ENCODE measurements at regions not wholly inside any gene's neighbourhood (a gene's known extent, or its start where the extent isn't known, plus 50 kb on each side); places are given as distances from the start of the nearest gene placed in this dataset.

DNA sequence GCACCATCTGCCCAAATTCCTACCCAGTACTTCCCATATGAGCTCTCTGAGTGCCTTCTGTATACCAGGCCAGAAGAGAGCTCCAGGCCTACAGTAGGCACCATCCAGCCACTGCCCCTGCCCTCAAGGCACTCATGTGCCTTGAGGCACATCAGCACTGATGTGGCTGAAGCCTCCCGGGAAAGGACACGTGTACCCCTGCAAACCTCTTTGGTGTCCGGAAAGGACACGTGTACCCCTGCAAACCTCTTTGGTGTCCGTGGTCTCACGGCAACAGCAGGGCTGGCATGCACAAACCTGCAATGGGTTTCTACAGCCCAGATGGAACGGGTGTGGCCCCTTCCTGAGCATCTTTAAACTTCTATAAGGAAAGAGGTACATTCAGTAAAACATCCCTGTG lies 209.4 kb upstream of the IGF1R start:
- H3K9me3 Mint-ChIP-seq (ENCODE audit: insufficient read depth), result no peaks in the 10 kb centered on the region
- POLR2A ChIA-PET, result no interaction called here
- no peak overlapping the region for H3K27ac Mint-ChIP-seq
- H3K27me3 Mint-ChIP-seq, result peaks cover 3% of the 10 kb centered on the region
- 97% methylated on average over 6 of the region's 7 CpGs for WGBS (ENCODE audit: insufficient coverage)
- Histone ChIP-seq H3K9me3 (ENCODE audit: control extremely low read depth in 1 of 3, control insufficient read depth in 2 of 3, insufficient read depth in 1 of 3, low read length in 2 of 3) (peaks cover 0 to 5% (median 0%) of the 10 kb centered on the region in 3 donors), H3K9ac (ENCODE audit: low read length) (no peak overlapping the region), H3K4me2 (replicated peaks; ENCODE audit: low read depth, low read length, poor library complexity, severe bottlenecking) (no peak overlapping the region), H3K4me1 (ENCODE audit: control insufficient read depth in 2 of 2, insufficient read depth in 2 of 2, low read length in 2 of 2) (no peaks in the 10 kb centered on the region), H3K4me3 (ENCODE audit: control extremely low read depth in 1 of 5, extremely low read depth in 1 of 5, insufficient read depth in 1 of 5, low read depth in 2 of 5, low read length in 4 of 5) (no peak overlapping the region), H4K20me1 (ENCODE audit: control insufficient read depth, insufficient read depth, low read length, poor library complexity, severe bottlenecking) (no peaks in the 10 kb centered on the region), H2AFZ (ENCODE audit: insufficient read depth, low read depth, low read length, poor library complexity, severe bottlenecking) (no peak overlapping the region), H3K36me3 (replicated peaks in 1 of 2; ENCODE audit: control extremely low read depth in 1 of 2, control insufficient read depth in 1 of 2, extremely low read depth in 1 of 2, insufficient read depth in 2 of 2, low read length in 1 of 2) (no peaks in the 10 kb centered on the region), H3K27me3 (replicated peaks in 1 of 4; ENCODE audit: control extremely low read depth in 1 of 4, control insufficient read depth in 3 of 4, insufficient read depth in 4 of 4, low read length in 3 of 4) (peaks cover 0 to 2% (median 0%) of the 10 kb centered on the region in 4 experiments), H3K79me2 (ENCODE audit: control insufficient read depth, insufficient read depth, low read length) (no peaks in the 10 kb centered on the region), H3K27ac (ENCODE audit: low read length in 2 of 2) (no peak overlapping the region)
- DNase-seq (no peak), ATAC-seq (ENCODE audit: low read depth) (no peak)
- TF ChIP-seq, protein P1, sequence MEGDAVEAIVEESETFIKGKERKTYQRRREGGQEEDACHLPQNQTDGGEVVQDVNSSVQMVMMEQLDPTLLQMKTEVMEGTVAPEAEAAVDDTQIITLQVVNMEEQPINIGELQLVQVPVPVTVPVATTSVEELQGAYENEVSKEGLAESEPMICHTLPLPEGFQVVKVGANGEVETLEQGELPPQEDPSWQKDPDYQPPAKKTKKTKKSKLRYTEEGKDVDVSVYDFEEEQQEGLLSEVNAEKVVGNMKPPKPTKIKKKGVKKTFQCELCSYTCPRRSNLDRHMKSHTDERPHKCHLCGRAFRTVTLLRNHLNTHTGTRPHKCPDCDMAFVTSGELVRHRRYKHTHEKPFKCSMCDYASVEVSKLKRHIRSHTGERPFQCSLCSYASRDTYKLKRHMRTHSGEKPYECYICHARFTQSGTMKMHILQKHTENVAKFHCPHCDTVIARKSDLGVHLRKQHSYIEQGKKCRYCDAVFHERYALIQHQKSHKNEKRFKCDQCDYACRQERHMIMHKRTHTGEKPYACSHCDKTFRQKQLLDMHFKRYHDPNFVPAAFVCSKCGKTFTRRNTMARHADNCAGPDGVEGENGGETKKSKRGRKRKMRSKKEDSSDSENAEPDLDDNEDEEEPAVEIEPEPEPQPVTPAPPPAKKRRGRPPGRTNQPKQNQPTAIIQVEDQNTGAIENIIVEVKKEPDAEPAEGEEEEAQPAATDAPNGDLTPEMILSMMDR (IDR thresholded peaks at IDR 0.05), result no peak
- CTCF ChIA-PET, result interaction anchor here (0.6 kb wide), 1 partner anchor 12 kb away, joined by 4 read pairs; no protein-coding TSS in a partner anchor
- no peak overlapping the region for H3K4me3 Mint-ChIP-seq
- peaks cover 4% of the 10 kb centered on the region for H3K4me1 Mint-ChIP-seq
- intact Hi-C loops (cut with micrococcal nuclease), result no loop called here

GRCh38 chr15:98439523-98439942 lies 208.8 kb upstream of the IGF1R start:
- peaks cover 4% of the 10 kb centered on the region for H3K4me1 Mint-ChIP-seq
- no peak for DNase-seq
- POLR2A ChIA-PET, result no interaction called here
- H3K27ac Mint-ChIP-seq, result no peak overlapping the region
- Histone ChIP-seq H3K9me3 (ENCODE audit: control extremely low read depth in 1 of 3, control insufficient read depth in 2 of 3, insufficient read depth in 1 of 3, low read length in 2 of 3) (peaks cover 0 to 4% (median 0%) of the 10 kb centered on the region in 3 donors), H2AFZ (ENCODE audit: insufficient read depth, low read depth, low read length, poor library complexity, severe bottlenecking) (no peak overlapping the region), H3K27me3 (replicated peaks in 1 of 4; ENCODE audit: control extremely low read depth in 1 of 4, control insufficient read depth in 3 of 4, insufficient read depth in 4 of 4, low read length in 3 of 4) (peaks cover 0 to 2% (median 0%) of the 10 kb centered on the region in 4 experiments), H3K4me1 (ENCODE audit: control insufficient read depth in 2 of 2, insufficient read depth in 2 of 2, low read length in 2 of 2) (no peaks in the 10 kb centered on the region), H3K4me3 (ENCODE audit: control extremely low read depth in 1 of 5, extremely low read depth in 1 of 5, insufficient read depth in 1 of 5, low read depth in 2 of 5, low read length in 4 of 5) (no peak overlapping the region), H3K79me2 (ENCODE audit: control insufficient read depth, insufficient read depth, low read length) (no peaks in the 10 kb centered on the region), H3K36me3 (replicated peaks in 1 of 2; ENCODE audit: control extremely low read depth in 1 of 2, control insufficient read depth in 1 of 2, extremely low read depth in 1 of 2, insufficient read depth in 2 of 2, low read length in 1 of 2) (no peaks in the 10 kb centered on the region), H4K20me1 (ENCODE audit: control insufficient read depth, insufficient read depth, low read length, poor library complexity, severe bottlenecking) (no peaks in the 10 kb centered on the region), H3K4me2 (replicated peaks; ENCODE audit: low read depth, low read length, poor library complexity, severe bottlenecking) (no peak overlapping the region), H3K9ac (ENCODE audit: low read length) (no peak overlapping the region), H3K27ac (ENCODE audit: low read length in 2 of 2) (no peak overlapping the region)
- no peaks in the 10 kb centered on the region for H3K9me3 Mint-ChIP-seq (ENCODE audit: insufficient read depth)
- TF ChIP-seq, protein P1 (IDR thresholded peaks at IDR 0.05), result no peak
- no peak for TF ChIP-seq EZH2 (IDR thresholded peaks at IDR 0.05; ENCODE audit: borderline replicate concordance, insufficient read depth, low read depth, low read length, poor library complexity, severe bottlenecking)
- peaks cover 7% of the 10 kb centered on the region for H3K27me3 Mint-ChIP-seq
- 80% methylated on average over 6 of the region's 6 CpGs for WGBS (ENCODE audit: insufficient coverage)
- CTCF ChIA-PET, result interaction anchor here (0.6 to 1.1 kb wide), 2 partner anchors 11 to 17 kb away, joined by 3 to 4 read pairs; no protein-coding TSS in a partner anchor
- ATAC-seq (ENCODE audit: low read depth), result no peak
- H3K4me3 Mint-ChIP-seq, result no peak overlapping the region
- intact Hi-C loops (cut with micrococcal nuclease), result no loop called here
